GM21786 (cell line): ENCODE measurements at regions not wholly inside any gene's neighbourhood (a gene's known extent, or its start where the extent isn't known, plus 50 kb on each side); places are given as distances from the start of the nearest gene placed in this dataset.
"Not testable (repeated sequence)": the region's sequence is repeated elsewhere in the genome, so short reads cannot be mapped to it uniquely, and the experiment has no call there.

Experiments
- ATAC-seq: cut with Tn5 transposase; IDR thresholded peaks from one replicate; pipeline ENCODE4 v1.9.1; 2021; ENCODE audit not compliant: unreplicated experiment

- no peak for ATAC-seq
Measured at GRCh38 chr4:177796841-177797240, 354.6 kb upstream of the AGA start.

GRCh38 chr4:177798161-177798560 is 355.9 kb upstream of the AGA start:
- ATAC-seq: no peak

- no peak for ATAC-seq
Measured at GRCh38 chr4:177802162-177802561, 359.9 kb upstream of the AGA start.

- no peak for ATAC-seq
Measured at GRCh38 chr4:177802661-177803060, 360.4 kb upstream of the AGA start.

- ATAC-seq: no peak
Measured at GRCh38 chr4:177803151-177803550, 360.9 kb upstream of the AGA start.

- ATAC-seq: no peak
Measured at GRCh38 chr4:177809791-177810190, 367.6 kb upstream of the AGA start.

GRCh38 chr4:177810220-177810619 is 368.0 kb upstream of the AGA start:
- ATAC-seq: no peak

- not testable (repeated sequence) for ATAC-seq
Measured at GRCh38 chr4:177818392-177818791, 376.2 kb upstream of the AGA start.

- no peak for ATAC-seq
Measured at GRCh38 chr4:177826973-177827372, 384.7 kb upstream of the AGA start.

- no peak for ATAC-seq
Measured at GRCh38 chr4:177841258-177841657, 399.0 kb upstream of the AGA start.

- no peak for ATAC-seq
Measured at GRCh38 chr4:177853229-177853628, 411.0 kb upstream of the AGA start.

- ATAC-seq: no peak
Measured at GRCh38 chr4:177855507-177856197, 413.4 kb upstream of the AGA start.

GRCh38 chr4:177860171-177860570 is 417.9 kb upstream of the AGA start:
- ATAC-seq: no peak

- ATAC-seq: no peak
Measured at GRCh38 chr4:177861551-177862094, 419.4 kb upstream of the AGA start.

GRCh38 chr4:177862541-177863176 is 420.4 kb upstream of the AGA start:
- no peak for ATAC-seq

GRCh38 chr4:177879851-177880250 is 437.6 kb upstream of the AGA start:
- no peak for ATAC-seq

GRCh38 chr4:177895136-177895535 is 452.9 kb upstream of the AGA start:
- ATAC-seq: no peak

- ATAC-seq: no peak
Measured at GRCh38 chr4:177901786-177902185, 459.5 kb upstream of the AGA start.

- no peak for ATAC-seq
Measured at GRCh38 chr4:177902386-177902785, 460.1 kb upstream of the AGA start.

GRCh38 chr4:177907736-177908424 is 465.6 kb upstream of the AGA start:
- no peak for ATAC-seq

- no peak for ATAC-seq
Measured at GRCh38 chr4:177921715-177922114, 479.5 kb upstream of the AGA start.

GRCh38 chr4:177923888-177924287 is 481.7 kb upstream of the AGA start:
- ATAC-seq: no peak
